ENCODE measurements at regions not wholly inside any gene's neighbourhood (a gene's known extent, or its start where the extent isn't known, plus 50 kb on each side); places are given as distances from the start of the nearest gene placed in this dataset.

- H3K4ac ChIP-seq (ENCODE audit: low read depth, low read length): no peak overlapping the region
- no peaks in the 10 kb centered on the region for H3K79me1 ChIP-seq (ENCODE audit: low read length)
- H3K4me2 ChIP-seq (ENCODE audit: low read length): no peak overlapping the region
- no peak overlapping the region for H3K18ac ChIP-seq (ENCODE audit: low read length)
- no peak overlapping the region for H2AK5ac ChIP-seq (ENCODE audit: low read length)
- no peaks in the 10 kb centered on the region for H3K36me3 ChIP-seq (ENCODE audit: control insufficient read depth, insufficient read depth, low read length)
- H3K56ac ChIP-seq (ENCODE audit: low read length): no peak overlapping the region
- no peak overlapping the region for H4K8ac ChIP-seq (ENCODE audit: low read depth, low read length)
- no peaks in the 10 kb centered on the region for H3K27me3 ChIP-seq (ENCODE audit: insufficient read depth, low read length, poor library complexity)
- WGBS (ENCODE audit: extremely low coverage, insufficient coverage, low lambda C conversion rate): no CpG with 5 or more reads among the region's 2 CpGs
- no peak for DNase-seq
- no peak overlapping the region for H3K27ac ChIP-seq (ENCODE audit: low read depth, low read length)
- H2BK5ac ChIP-seq (ENCODE audit: low read length): no peak overlapping the region
- H3K23ac ChIP-seq (ENCODE audit: low read length): no peak overlapping the region
- no peak overlapping the region for H3K4me3 ChIP-seq (ENCODE audit: low read length)
- H2BK15ac ChIP-seq (replicated peaks; ENCODE audit: low read depth): no peak overlapping the region
- no peak overlapping the region for H4K5ac ChIP-seq (ENCODE audit: low read length)
- no peak overlapping the region for H3K9ac ChIP-seq (ENCODE audit: low read length)
- no peaks in the 10 kb centered on the region for H3K4me1 ChIP-seq (ENCODE audit: control insufficient read depth, low read depth, low read length)
- H2BK120ac ChIP-seq (ENCODE audit: low read depth, low read length): no peak overlapping the region
- H3K79me2 ChIP-seq (ENCODE audit: control insufficient read depth, insufficient read depth, low read length): no peaks in the 10 kb centered on the region
Measured at GRCh38 chr11:15326520-15326919, 211.8 kb downstream of the INSC start.

- no peaks in the 10 kb centered on the region for H3K79me1 ChIP-seq (ENCODE audit: low read length)
- H3K27ac ChIP-seq (ENCODE audit: low read depth, low read length): no peak overlapping the region
- H2BK5ac ChIP-seq (ENCODE audit: low read length): no peak overlapping the region
- peak; percentile 90 for DNase-seq
- H3K56ac ChIP-seq (ENCODE audit: low read length): peak overlapping the region; percentile 68
- H3K4ac ChIP-seq (ENCODE audit: low read depth, low read length): no peak overlapping the region
- no peaks in the 10 kb centered on the region for H3K27me3 ChIP-seq (ENCODE audit: insufficient read depth, low read length, poor library complexity)
- H4K8ac ChIP-seq (ENCODE audit: low read depth, low read length): no peak overlapping the region
- no peak overlapping the region for H3K4me3 ChIP-seq (ENCODE audit: low read length)
- no CpG with 5 or more reads among the region's 4 CpGs for WGBS (ENCODE audit: extremely low coverage, insufficient coverage, low lambda C conversion rate)
- H3K79me2 ChIP-seq (ENCODE audit: control insufficient read depth, insufficient read depth, low read length): no peaks in the 10 kb centered on the region
- no peak overlapping the region for H3K23ac ChIP-seq (ENCODE audit: low read length)
- no peak overlapping the region for H2BK120ac ChIP-seq (ENCODE audit: low read depth, low read length)
- H3K4me2 ChIP-seq (ENCODE audit: low read length): no peak overlapping the region
- H2AK5ac ChIP-seq (ENCODE audit: low read length): no peak overlapping the region
- no peaks in the 10 kb centered on the region for H3K4me1 ChIP-seq (ENCODE audit: control insufficient read depth, low read depth, low read length)
- H2BK15ac ChIP-seq (replicated peaks; ENCODE audit: low read depth): no peak overlapping the region
- H4K5ac ChIP-seq (ENCODE audit: low read length): no peak overlapping the region
- H3K18ac ChIP-seq (ENCODE audit: low read length): no peak overlapping the region
- no peaks in the 10 kb centered on the region for H3K36me3 ChIP-seq (ENCODE audit: control insufficient read depth, insufficient read depth, low read length)
- H3K9ac ChIP-seq (ENCODE audit: low read length): no peak overlapping the region
Measured at GRCh38 chr11:15327786-15328231, 213.1 kb downstream of the INSC start.

- H3K27me3 ChIP-seq (ENCODE audit: insufficient read depth, low read length, poor library complexity): no peaks in the 10 kb centered on the region
- no peak overlapping the region for H3K56ac ChIP-seq (ENCODE audit: low read length)
- no peaks in the 10 kb centered on the region for H3K79me2 ChIP-seq (ENCODE audit: control insufficient read depth, insufficient read depth, low read length)
- H3K4me3 ChIP-seq (ENCODE audit: low read length): no peak overlapping the region
- no peak overlapping the region for H3K27ac ChIP-seq (ENCODE audit: low read depth, low read length)
- no peak overlapping the region for H2BK120ac ChIP-seq (ENCODE audit: low read depth, low read length)
- no peak overlapping the region for H2BK15ac ChIP-seq (replicated peaks; ENCODE audit: low read depth)
- H4K5ac ChIP-seq (ENCODE audit: low read length): no peak overlapping the region
- WGBS (ENCODE audit: extremely low coverage, insufficient coverage, low lambda C conversion rate): no CpG with 5 or more reads among the region's 1 CpG
- H3K4me1 ChIP-seq (ENCODE audit: control insufficient read depth, low read depth, low read length): peaks cover 8% of the 10 kb centered on the region
- no peak overlapping the region for H3K4me2 ChIP-seq (ENCODE audit: low read length)
- no peaks in the 10 kb centered on the region for H3K36me3 ChIP-seq (ENCODE audit: control insufficient read depth, insufficient read depth, low read length)
- no peak overlapping the region for H2BK5ac ChIP-seq (ENCODE audit: low read length)
- DNase-seq: no peak
- no peaks in the 10 kb centered on the region for H3K79me1 ChIP-seq (ENCODE audit: low read length)
- no peak overlapping the region for H2AK5ac ChIP-seq (ENCODE audit: low read length)
- no peak overlapping the region for H3K23ac ChIP-seq (ENCODE audit: low read length)
- no peak overlapping the region for H4K8ac ChIP-seq (ENCODE audit: low read depth, low read length)
- H3K9ac ChIP-seq (ENCODE audit: low read length): no peak overlapping the region
- H3K4ac ChIP-seq (ENCODE audit: low read depth, low read length): no peak overlapping the region
- no peak overlapping the region for H3K18ac ChIP-seq (ENCODE audit: low read length)
Measured at GRCh38 chr11:15333407-15333806, 218.7 kb downstream of the INSC start.

GRCh38 chr11:15334766-15335165 is 220.0 kb downstream of the INSC start:
- Histone ChIP-seq H3K9ac (ENCODE audit: low read length) (no peak overlapping the region), H3K79me1 (ENCODE audit: low read length) (no peaks in the 10 kb centered on the region), H2AK5ac (ENCODE audit: low read length) (peak overlapping the region; percentile 76), H2BK5ac (ENCODE audit: low read length) (no peak overlapping the region), H3K23ac (ENCODE audit: low read length) (no peak overlapping the region), H3K4ac (ENCODE audit: low read depth, low read length) (peak overlapping the region; percentile 70), H3K4me2 (ENCODE audit: low read length) (no peak overlapping the region), H3K18ac (ENCODE audit: low read length) (peak overlapping the region; percentile 53), H3K56ac (ENCODE audit: low read length) (no peak overlapping the region), H2BK120ac (ENCODE audit: low read depth, low read length) (peak overlapping the region; percentile 51), H3K79me2 (ENCODE audit: control insufficient read depth, insufficient read depth, low read length) (no peaks in the 10 kb centered on the region), H3K27ac (ENCODE audit: low read depth, low read length) (no peak overlapping the region), H2BK15ac (replicated peaks; ENCODE audit: low read depth) (no peak overlapping the region), H3K4me3 (ENCODE audit: low read length) (no peak overlapping the region), H4K5ac (ENCODE audit: low read length) (no peak overlapping the region), H3K36me3 (ENCODE audit: control insufficient read depth, insufficient read depth, low read length) (no peaks in the 10 kb centered on the region), H4K8ac (ENCODE audit: low read depth, low read length) (no peak overlapping the region), H3K27me3 (ENCODE audit: insufficient read depth, low read length, poor library complexity) (no peaks in the 10 kb centered on the region), H3K4me1 (ENCODE audit: control insufficient read depth, low read depth, low read length) (peaks cover 8% of the 10 kb centered on the region)
- DNase-seq: no peak
- no CpG with 5 or more reads among the region's 3 CpGs for WGBS (ENCODE audit: extremely low coverage, insufficient coverage, low lambda C conversion rate)

- no peak overlapping the region for H2BK120ac ChIP-seq (ENCODE audit: low read depth, low read length)
- H3K4ac ChIP-seq (ENCODE audit: low read depth, low read length): peak overlapping the region; percentile 70
- peak overlapping the region; percentile 56 for H3K56ac ChIP-seq (ENCODE audit: low read length)
- no peaks in the 10 kb centered on the region for H3K27me3 ChIP-seq (ENCODE audit: insufficient read depth, low read length, poor library complexity)
- no peak overlapping the region for H4K8ac ChIP-seq (ENCODE audit: low read depth, low read length)
- no peak overlapping the region for H4K5ac ChIP-seq (ENCODE audit: low read length)
- H3K27ac ChIP-seq (ENCODE audit: low read depth, low read length): no peak overlapping the region
- no peak overlapping the region for H3K9ac ChIP-seq (ENCODE audit: low read length)
- no peaks in the 10 kb centered on the region for H3K36me3 ChIP-seq (ENCODE audit: control insufficient read depth, insufficient read depth, low read length)
- H2BK15ac ChIP-seq (replicated peaks; ENCODE audit: low read depth): no peak overlapping the region
- no peak overlapping the region for H3K4me2 ChIP-seq (ENCODE audit: low read length)
- H2AK5ac ChIP-seq (ENCODE audit: low read length): no peak overlapping the region
- no peaks in the 10 kb centered on the region for H3K79me1 ChIP-seq (ENCODE audit: low read length)
- no peak overlapping the region for H3K4me3 ChIP-seq (ENCODE audit: low read length)
- H3K4me1 ChIP-seq (ENCODE audit: control insufficient read depth, low read depth, low read length): peaks cover 8% of the 10 kb centered on the region
- no peak overlapping the region for H3K23ac ChIP-seq (ENCODE audit: low read length)
- WGBS (ENCODE audit: extremely low coverage, insufficient coverage, low lambda C conversion rate): no CpG with 5 or more reads among the region's 3 CpGs
- peak overlapping the region; percentile 81 for H2BK5ac ChIP-seq (ENCODE audit: low read length)
- peak; percentile 92 for DNase-seq
- H3K79me2 ChIP-seq (ENCODE audit: control insufficient read depth, insufficient read depth, low read length): no peaks in the 10 kb centered on the region
- peak overlapping the region; percentile 72 for H3K18ac ChIP-seq (ENCODE audit: low read length)
Measured at GRCh38 chr11:15336021-15336420, 221.3 kb downstream of the INSC start.

GRCh38 chr11:15339302-15339701 is 224.6 kb downstream of the INSC start:
- Histone ChIP-seq H3K9ac (ENCODE audit: low read length) (no peak overlapping the region), H3K27ac (ENCODE audit: low read depth, low read length) (no peak overlapping the region), H3K23ac (ENCODE audit: low read length) (no peak overlapping the region), H3K4me2 (ENCODE audit: low read length) (no peak overlapping the region), H3K56ac (ENCODE audit: low read length) (no peak overlapping the region), H2AK5ac (ENCODE audit: low read length) (no peak overlapping the region), H3K79me2 (ENCODE audit: control insufficient read depth, insufficient read depth, low read length) (no peaks in the 10 kb centered on the region), H2BK120ac (ENCODE audit: low read depth, low read length) (no peak overlapping the region), H3K79me1 (ENCODE audit: low read length) (no peaks in the 10 kb centered on the region), H3K18ac (ENCODE audit: low read length) (no peak overlapping the region), H4K5ac (ENCODE audit: low read length) (no peak overlapping the region), H3K27me3 (ENCODE audit: insufficient read depth, low read length, poor library complexity) (no peaks in the 10 kb centered on the region), H2BK5ac (ENCODE audit: low read length) (no peak overlapping the region), H4K8ac (ENCODE audit: low read depth, low read length) (no peak overlapping the region), H3K4me1 (ENCODE audit: control insufficient read depth, low read depth, low read length) (peaks cover 14% of the 10 kb centered on the region), H3K4me3 (ENCODE audit: low read length) (no peak overlapping the region), H3K4ac (ENCODE audit: low read depth, low read length) (no peak overlapping the region), H3K36me3 (ENCODE audit: control insufficient read depth, insufficient read depth, low read length) (no peaks in the 10 kb centered on the region), H2BK15ac (replicated peaks; ENCODE audit: low read depth) (no peak overlapping the region)
- WGBS (ENCODE audit: extremely low coverage, insufficient coverage, low lambda C conversion rate): no CpG with 5 or more reads among the region's 1 CpG
- no peak for DNase-seq
